ENCODE measurements at regions not wholly inside any gene's neighbourhood (a gene's known extent, or its start where the extent isn't known, plus 50 kb on each side); places are given as distances from the start of the nearest gene placed in this dataset.

DNA sequence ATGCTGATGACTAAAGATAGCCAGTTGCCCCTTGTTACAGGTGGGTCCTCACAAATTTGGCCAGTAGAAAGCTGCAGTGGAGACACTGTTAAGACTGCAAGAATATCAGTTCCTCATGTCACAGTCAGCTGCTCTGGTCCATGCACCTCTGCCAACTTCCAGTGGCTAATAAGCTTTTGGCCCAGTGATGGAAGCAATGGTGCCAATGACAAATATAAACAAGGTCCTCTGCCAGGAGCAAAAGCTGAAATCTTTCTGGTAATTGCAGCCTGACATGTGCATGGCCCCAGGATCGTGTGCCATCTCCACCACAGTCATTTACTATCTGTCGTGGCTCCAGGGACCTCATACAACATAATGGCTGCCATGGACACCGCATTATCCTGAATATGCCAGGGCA, 85.4 kb upstream of the TMEM260 start:
- no peak overlapping the region for H3K4me3 ChIP-seq (ENCODE audit: low read length)
- DNase-seq (ENCODE audit: low read depth), result no peak
- TF ChIP-seq CTCF (conservative IDR thresholded peaks at IDR 0.05; ENCODE audit: low read length), result no peak

GRCh38 chr14:56498112-56498511, 81.5 kb upstream of the TMEM260 start:
- no peak for TF ChIP-seq CTCF (conservative IDR thresholded peaks at IDR 0.05; ENCODE audit: low read length)

GRCh38 chr14:56501909-56502530, 77.6 kb upstream of the TMEM260 start:
- H3K4me3 ChIP-seq (ENCODE audit: low read length), result no peak overlapping the region

More at GRCh38 chr14:56498112-56498511, 81.5 kb upstream of the TMEM260 start:
- DNase-seq (ENCODE audit: low read depth), result no peak
- no peak overlapping the region for H3K4me3 ChIP-seq (ENCODE audit: low read length)

GRCh38 chr14:56505361-56505760, 74.2 kb upstream of the TMEM260 start:
- no peak overlapping the region for H3K4me3 ChIP-seq (ENCODE audit: low read length)
- no peak for TF ChIP-seq CTCF (conservative IDR thresholded peaks at IDR 0.05; ENCODE audit: low read length)
- no peak for DNase-seq (ENCODE audit: low read depth)

More at GRCh38 chr14:56501909-56502530, 77.6 kb upstream of the TMEM260 start:
- TF ChIP-seq CTCF (conservative IDR thresholded peaks at IDR 0.05; ENCODE audit: low read length), result no peak
- DNase-seq (ENCODE audit: low read depth), result no peak

DNA sequence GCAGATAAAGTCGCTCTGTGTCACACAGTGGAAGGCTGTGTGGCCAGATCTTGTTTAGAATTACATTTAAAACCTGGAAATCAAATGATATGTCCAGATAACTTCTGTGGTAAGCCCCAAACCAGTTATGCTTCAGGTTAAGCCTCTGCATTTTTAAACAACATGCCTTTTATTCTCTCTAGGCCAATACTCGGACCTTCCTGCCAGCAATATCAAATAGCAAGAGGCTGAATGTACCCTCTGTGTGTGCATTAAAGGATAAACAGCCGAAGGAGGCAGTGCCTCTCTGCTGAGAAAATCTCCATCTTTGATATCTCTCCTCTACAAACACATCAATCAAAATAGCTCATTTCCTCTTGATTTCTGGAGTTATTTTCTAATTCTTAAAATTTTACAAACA, 67.1 kb upstream of the TMEM260 start:
- H3K4me3 ChIP-seq (ENCODE audit: low read length), result no peak overlapping the region
- no peak for TF ChIP-seq CTCF (conservative IDR thresholded peaks at IDR 0.05; ENCODE audit: low read length)
- DNase-seq (ENCODE audit: low read depth), result no peak

DNA sequence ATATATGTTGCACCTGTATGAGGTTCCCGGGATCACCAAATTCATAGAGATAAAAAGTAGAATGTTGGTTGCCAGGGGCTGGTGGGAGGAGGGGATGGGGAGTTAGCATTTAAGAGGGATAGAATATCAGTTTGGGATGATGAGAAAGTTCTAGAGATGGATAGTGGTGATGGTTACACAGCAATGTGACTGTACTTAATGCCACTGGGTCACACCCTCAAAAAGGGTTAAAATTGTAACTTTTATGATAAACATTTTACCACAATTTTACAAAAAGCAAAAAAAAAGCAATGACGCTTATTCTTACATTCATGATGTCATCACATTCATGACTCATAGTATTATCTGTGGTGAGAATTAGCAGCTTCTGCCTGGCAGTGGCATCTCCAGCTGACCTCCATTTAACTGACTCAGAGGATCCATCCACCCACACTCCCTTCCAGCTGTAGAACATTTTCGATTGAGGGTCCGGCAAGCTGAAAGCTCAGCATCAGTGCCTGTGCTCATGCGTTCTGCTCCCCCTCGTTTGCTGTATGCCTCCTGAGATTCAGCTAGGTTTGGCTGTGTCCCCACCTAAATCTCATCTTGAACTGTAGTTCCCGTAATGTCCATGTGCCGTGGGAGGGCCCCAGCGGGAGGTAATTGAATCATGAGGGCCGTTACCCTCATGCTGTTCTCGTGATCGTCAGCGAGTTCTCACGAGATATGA, 64.8 kb upstream of the TMEM260 start:
- TF ChIP-seq CTCF (conservative IDR thresholded peaks at IDR 0.05; ENCODE audit: low read length), result no peak
- no peak overlapping the region for H3K4me3 ChIP-seq (ENCODE audit: low read length)
- DNase-seq (ENCODE audit: low read depth), result peak; percentile 9

DNA sequence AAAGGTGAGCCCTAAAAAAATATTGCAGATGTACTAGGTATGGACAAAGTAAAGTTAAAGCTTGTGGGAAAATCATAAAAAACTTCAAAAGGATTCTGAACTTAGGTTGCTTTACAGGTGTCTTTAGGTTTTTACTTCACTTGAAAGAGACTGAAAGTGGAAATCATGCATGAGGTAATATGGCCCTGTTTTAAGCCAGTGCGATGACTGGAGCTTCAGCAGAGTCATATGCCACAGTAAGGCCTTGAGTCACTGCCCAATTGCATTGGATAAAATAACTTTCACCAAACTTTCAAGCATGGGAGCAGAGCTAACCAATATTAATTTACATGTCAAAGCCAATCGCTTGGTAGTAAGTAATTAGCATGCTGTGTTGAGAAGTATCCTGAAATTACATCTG, 63.9 kb upstream of the TMEM260 start:
- no peak for TF ChIP-seq CTCF (conservative IDR thresholded peaks at IDR 0.05; ENCODE audit: low read length)
- H3K4me3 ChIP-seq (ENCODE audit: low read length), result no peak overlapping the region
- DNase-seq (ENCODE audit: low read depth), result no peak
